BE2C (cell line): ENCODE measurements at regions not wholly inside any gene's neighbourhood (a gene's known extent, or its start where the extent isn't known, plus 50 kb on each side); places are given as distances from the start of the nearest gene placed in this dataset.
"Not testable (repeated sequence)": the region's sequence is repeated elsewhere in the genome, so short reads cannot be mapped to it uniquely, and the experiment has no call there.

Experiments used
- DNase-seq: peaks from one replicate; pipeline ENCODE4 v3.0.0-alpha.2; 2020
- H3K27me3 ChIP-seq: fragments of 250-450 bp; sonication (Bioruptor Pico); 2 replicates; pipeline ENCODE4 v1.5.1; 2020; ENCODE audit warnings: mild to moderate bottlenecking
- H3K36me3 ChIP-seq: fragments of 250-450 bp; sonication (Bioruptor Pico); 2 replicates; pipeline ENCODE4 v1.5.1; 2020; ENCODE audit warnings: mild to moderate bottlenecking
- H3K4me1 ChIP-seq: fragments of 250-450 bp; sonication (Bioruptor Pico); 2 replicates; pipeline ENCODE4 v1.5.1; 2020
- H3K4me3 ChIP-seq: 2 replicates; pipeline ENCODE4 v1.5.1; 2011; ENCODE audit warnings: low read depth, low read length
- H3K9me3 ChIP-seq: fragments of 250-450 bp; sonication (Bioruptor Pico); 2 replicates; pipeline ENCODE4 v1.5.1; 2020
- CTCF ChIP-seq: IDR thresholded peaks from 2 replicates; pipeline ENCODE4 v1.5.1; 2012; ENCODE audit warnings: mild to moderate bottlenecking, low read depth, low read length

GRCh38 chr2:234368861-234369261 is 128.0 kb downstream of the ARL4C start:
- Histone ChIP-seq H3K27me3 (no peaks in the 10 kb centered on the region), H3K4me1 (no peaks in the 10 kb centered on the region), H3K9me3 (no peaks in the 10 kb centered on the region), H3K36me3 (no peaks in the 10 kb centered on the region), H3K4me3 (no peak overlapping the region)
- DNase-seq, result no peak
- TF ChIP-seq CTCF, result no peak

- Histone ChIP-seq H3K27me3 (no peaks in the 10 kb centered on the region), H3K4me3 (no peak overlapping the region), H3K36me3 (no peaks in the 10 kb centered on the region), H3K9me3 (no peaks in the 10 kb centered on the region), H3K4me1 (no peaks in the 10 kb centered on the region)
- TF ChIP-seq CTCF, result no peak
- no peak for DNase-seq
These were observed 130.0 kb downstream of the ARL4C start for GRCh38 chr2:234366891-234367290.

- Histone ChIP-seq H3K4me3 (no peak overlapping the region), H3K9me3 (no peaks in the 10 kb centered on the region), H3K4me1 (no peaks in the 10 kb centered on the region), H3K27me3 (no peaks in the 10 kb centered on the region), H3K36me3 (no peaks in the 10 kb centered on the region)
- no peak for TF ChIP-seq CTCF
- DNase-seq, result no peak
These were observed 132.2 kb downstream of the ARL4C start for GRCh38 chr2:234364661-234365060.

- H3K4me3 ChIP-seq, result no peak overlapping the region
These were observed 133.1 kb downstream of the ARL4C start for GRCh38 chr2:234363647-234364294.

GRCh38 chr2:234363011-234363487 is 133.8 kb downstream of the ARL4C start:
- DNase-seq, result no peak
- Histone ChIP-seq H3K9me3 (no peaks in the 10 kb centered on the region), H3K4me3 (no peak overlapping the region), H3K4me1 (no peaks in the 10 kb centered on the region), H3K27me3 (no peaks in the 10 kb centered on the region), H3K36me3 (no peaks in the 10 kb centered on the region)
- no peak for TF ChIP-seq CTCF

More at GRCh38 chr2:234363647-234364294, 133.1 kb downstream of the ARL4C start:
- Histone ChIP-seq H3K4me1 (no peaks in the 10 kb centered on the region), H3K27me3 (no peaks in the 10 kb centered on the region), H3K9me3 (no peaks in the 10 kb centered on the region), H3K36me3 (no peaks in the 10 kb centered on the region)
- no peak for DNase-seq
- no peak for TF ChIP-seq CTCF

- not testable (repeated sequence) for H3K4me1 ChIP-seq, H3K36me3 ChIP-seq, H3K9me3 ChIP-seq, DNase-seq, H3K27me3 ChIP-seq, H3K4me3 ChIP-seq
These were observed 136.4 kb downstream of the ARL4C start for GRCh38 chr2:234360313-234360975.
